Prostate gland (tissue), 2 donors: ENCODE measurements at regions not wholly inside any gene's neighbourhood (a gene's known extent, or its start where the extent isn't known, plus 50 kb on each side); places are given as distances from the start of the nearest gene placed in this dataset.

Source experiments
- CTCF ChIP-seq, 4 experiments: fragments of 200-600 bp in 2 of 4; fragments of 450-650 bp in 2 of 4; sonication (generic) in 2 of 4; IDR thresholded peaks; 1 replicate in 3 of 4; 2 replicates in 1 of 4; pipeline ENCODE4 v1.5.1; 2016 to 2019; ENCODE audit warnings: antibody characterized with exemption in 4 of 4, mild to moderate bottlenecking in 2 of 4, moderate library complexity in 2 of 4
- POLR2A ChIP-seq: fragments of 450-650 bp; IDR thresholded peaks from one replicate; pipeline ENCODE4 v1.6.1; 2016; ENCODE audit warnings: antibody characterized with exemption, mild to moderate bottlenecking

DNA sequence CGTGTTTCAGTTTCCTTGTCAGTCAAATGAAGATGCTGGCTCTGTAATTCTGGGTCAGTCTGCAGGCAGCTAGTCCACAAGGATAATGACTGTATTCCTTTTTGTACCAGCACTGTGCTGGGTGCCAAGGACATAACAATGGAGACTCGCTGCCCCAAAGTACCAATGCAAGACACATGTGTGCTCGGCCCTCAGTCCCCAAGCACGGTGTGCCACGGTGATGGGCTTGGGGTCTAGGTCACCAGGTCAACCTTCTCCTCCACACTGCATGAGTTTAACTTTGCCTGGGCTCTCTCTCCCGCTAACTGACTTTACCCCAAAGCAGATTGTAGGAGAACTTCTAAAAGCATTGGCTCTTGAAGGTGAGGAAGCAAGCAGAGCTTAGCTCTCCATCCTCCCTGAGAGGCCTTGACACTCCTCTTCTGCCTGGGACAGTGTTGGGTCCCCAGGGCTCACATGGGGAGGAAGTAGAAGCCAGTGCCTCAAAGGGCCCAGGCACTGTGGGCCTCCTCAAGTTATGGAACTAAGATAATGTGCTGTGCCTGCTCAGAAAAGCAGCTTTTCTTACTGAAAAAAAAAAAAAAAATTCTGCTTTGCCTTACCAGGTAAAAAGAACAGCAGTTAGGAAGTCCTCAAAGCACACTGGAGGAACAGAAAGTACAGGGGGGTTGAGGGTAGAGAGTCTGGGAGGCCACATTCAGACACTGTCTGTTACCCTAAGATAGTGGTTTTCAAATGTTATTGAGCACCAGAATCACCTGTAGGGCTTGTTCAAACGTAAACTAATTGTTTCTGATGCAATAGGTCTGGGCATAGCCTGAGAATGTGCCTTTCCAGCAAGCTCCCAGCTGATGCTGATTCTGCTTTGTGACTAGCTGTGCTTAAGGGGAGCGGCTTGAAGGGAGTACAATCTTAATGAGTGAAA is 276.4 kb upstream of the CXCR4 start:
- TF ChIP-seq CTCF (IDR thresholded peaks at IDR 0.05) (no peak), POLR2A (no peak)
